Choroid plexus epithelial cell (primary cell): ENCODE measurements at regions not wholly inside any gene's neighbourhood (a gene's known extent, or its start where the extent isn't known, plus 50 kb on each side); places are given as distances from the start of the nearest gene placed in this dataset.

Source experiments
- DNase-seq: peaks from one replicate; pipeline ENCODE4 v3.0.0-alpha.2; 2010; ENCODE audit warnings: low read depth
- H3K4me3 ChIP-seq: 2 replicates; pipeline ENCODE4 v1.5.1; 2011; ENCODE audit warnings: low read depth, mild to moderate bottlenecking, control low read depth, low read length, moderate library complexity
- TF ChIP-seq, protein P1 (sequence below): conservative IDR thresholded peaks from 2 replicates; pipeline ENCODE4 v1.5.1; 2011; ENCODE audit warnings: low read depth, mild to moderate bottlenecking, control low read depth, inconsistent platforms, low read length, moderate library complexity

DNA sequence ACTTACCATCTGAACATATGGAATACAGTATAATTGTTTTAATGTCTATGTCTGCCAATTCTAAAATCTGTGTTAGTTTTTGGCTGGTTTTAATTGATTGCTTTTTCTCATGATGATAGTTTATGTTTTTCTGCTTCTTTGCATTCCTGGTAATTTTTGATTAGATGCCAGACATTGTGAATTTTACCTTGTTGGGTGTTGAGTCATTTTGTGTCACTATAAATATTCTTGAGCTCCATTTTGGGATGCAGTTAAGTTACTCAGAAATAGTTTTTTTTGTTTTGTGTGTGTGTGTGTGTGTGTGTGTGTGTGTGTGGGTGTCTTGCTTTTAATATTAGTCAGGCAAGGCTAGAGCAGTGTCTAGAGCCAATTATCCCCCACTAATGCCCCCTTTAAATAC is 818.8 kb upstream of the NR2F2 start:
- no peak overlapping the region for H3K4me3 ChIP-seq
- peak; percentile 12 for DNase-seq
- TF ChIP-seq, protein P1, sequence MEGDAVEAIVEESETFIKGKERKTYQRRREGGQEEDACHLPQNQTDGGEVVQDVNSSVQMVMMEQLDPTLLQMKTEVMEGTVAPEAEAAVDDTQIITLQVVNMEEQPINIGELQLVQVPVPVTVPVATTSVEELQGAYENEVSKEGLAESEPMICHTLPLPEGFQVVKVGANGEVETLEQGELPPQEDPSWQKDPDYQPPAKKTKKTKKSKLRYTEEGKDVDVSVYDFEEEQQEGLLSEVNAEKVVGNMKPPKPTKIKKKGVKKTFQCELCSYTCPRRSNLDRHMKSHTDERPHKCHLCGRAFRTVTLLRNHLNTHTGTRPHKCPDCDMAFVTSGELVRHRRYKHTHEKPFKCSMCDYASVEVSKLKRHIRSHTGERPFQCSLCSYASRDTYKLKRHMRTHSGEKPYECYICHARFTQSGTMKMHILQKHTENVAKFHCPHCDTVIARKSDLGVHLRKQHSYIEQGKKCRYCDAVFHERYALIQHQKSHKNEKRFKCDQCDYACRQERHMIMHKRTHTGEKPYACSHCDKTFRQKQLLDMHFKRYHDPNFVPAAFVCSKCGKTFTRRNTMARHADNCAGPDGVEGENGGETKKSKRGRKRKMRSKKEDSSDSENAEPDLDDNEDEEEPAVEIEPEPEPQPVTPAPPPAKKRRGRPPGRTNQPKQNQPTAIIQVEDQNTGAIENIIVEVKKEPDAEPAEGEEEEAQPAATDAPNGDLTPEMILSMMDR, result no peak

DNA sequence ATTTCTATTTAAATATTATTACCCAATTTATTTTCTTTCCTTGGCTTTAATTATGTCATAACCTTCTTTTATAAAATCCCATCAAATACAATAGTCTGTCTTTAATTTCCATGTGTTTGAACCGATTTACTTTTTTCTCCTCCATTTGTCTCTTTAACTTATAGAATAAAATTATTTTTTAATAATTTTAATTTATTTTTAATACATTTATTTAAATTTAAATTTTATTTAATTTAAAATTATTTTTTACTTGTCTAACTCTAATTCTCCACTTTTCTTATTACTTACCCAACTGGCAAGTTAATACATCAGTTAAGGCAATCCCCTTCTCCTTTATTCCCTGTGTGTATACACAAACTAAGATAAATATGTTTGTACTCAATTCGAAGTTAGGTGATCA is 817.6 kb upstream of the NR2F2 start:
- TF ChIP-seq, protein P1, result no peak
- no peak for DNase-seq
- H3K4me3 ChIP-seq, result no peak overlapping the region

DNA sequence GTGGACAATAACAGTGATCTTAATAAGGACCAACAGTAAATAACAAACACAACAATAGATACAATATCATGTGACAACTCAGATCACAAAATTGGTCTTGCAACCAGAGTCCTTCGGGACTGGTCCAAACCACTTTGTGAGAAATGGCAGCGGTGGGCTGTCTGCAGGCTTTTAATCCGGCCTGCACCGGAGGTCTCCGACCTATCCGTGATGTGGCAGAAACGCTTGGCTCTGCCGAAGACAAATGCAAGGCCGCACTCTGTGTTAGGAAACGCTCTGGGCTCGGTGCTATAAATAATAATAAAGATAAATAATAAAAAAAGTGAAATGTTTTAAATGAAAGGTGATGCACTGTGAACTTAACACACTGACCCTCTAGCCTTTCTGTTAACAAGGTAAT is 810.6 kb upstream of the NR2F2 start:
- H3K4me3 ChIP-seq, result no peak overlapping the region
- TF ChIP-seq, protein P1, result no peak
- DNase-seq, result no peak

DNA sequence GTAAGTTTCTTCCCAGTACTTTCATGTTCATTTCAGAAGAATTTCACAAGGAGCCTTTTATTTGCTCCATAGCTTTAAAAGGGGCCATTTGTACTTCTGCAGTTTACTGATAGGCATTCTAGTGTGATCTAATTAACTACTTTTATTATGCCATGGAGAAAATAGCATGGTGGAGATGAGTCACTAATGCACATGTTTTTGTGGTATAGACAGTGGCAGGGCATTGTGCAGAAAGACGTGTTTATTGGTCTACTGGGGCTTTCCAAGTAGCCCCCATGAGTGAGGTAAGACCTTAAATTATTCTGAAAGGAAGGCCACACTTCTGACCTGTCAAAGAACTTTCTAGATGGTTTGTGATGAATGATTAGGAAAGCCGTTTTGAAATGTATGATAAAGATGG is 810.0 kb upstream of the NR2F2 start:
- no peak overlapping the region for H3K4me3 ChIP-seq

DNA sequence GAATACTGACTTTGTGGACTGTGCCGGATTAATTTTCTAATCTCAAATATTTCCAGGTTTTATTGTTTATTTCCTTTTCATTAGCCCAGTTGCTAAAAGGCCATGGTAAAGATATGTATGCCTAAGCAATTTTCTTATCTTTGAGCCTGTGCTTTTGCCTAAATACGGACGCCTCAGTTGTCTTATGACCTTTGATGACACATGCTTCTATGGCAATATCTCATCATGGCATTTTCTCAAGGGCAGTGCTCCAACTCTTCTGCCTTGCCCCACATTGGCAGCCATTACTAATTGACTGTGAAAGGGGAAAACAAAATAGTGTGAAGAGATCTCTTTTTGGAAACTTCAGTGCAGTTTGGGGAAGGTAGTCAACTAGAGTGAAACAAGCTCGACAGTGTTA is 809.6 kb upstream of the NR2F2 start:
- no peak for DNase-seq
- TF ChIP-seq, protein P1, result no peak

More for the DNA sequence above, 810.0 kb upstream of the NR2F2 start:
- TF ChIP-seq, protein P1, result no peak
- DNase-seq, result no peak

GRCh38 chr15:95522533-95522932 is 808.0 kb upstream of the NR2F2 start:
- DNase-seq, result peak; percentile 22
- H3K4me3 ChIP-seq, result no peak overlapping the region
- TF ChIP-seq, protein P1, result no peak

More for the DNA sequence above, 809.6 kb upstream of the NR2F2 start:
- no peak overlapping the region for H3K4me3 ChIP-seq

GRCh38 chr15:95528920-95529319 is 801.6 kb upstream of the NR2F2 start:
- TF ChIP-seq, protein P1, result no peak
- no peak for DNase-seq
- no peak overlapping the region for H3K4me3 ChIP-seq
